NCI-H526 treated with DMSO at 0.1 percent for 48 hours (cell line): ENCODE measurements at regions not wholly inside any gene's neighbourhood (a gene's known extent, or its start where the extent isn't known, plus 50 kb on each side); places are given as distances from the start of the nearest gene placed in this dataset.
"Not testable (repeated sequence)": the region's sequence is repeated elsewhere in the genome, so short reads cannot be mapped to it uniquely, and the experiment has no call there.

ENCODE experiments used
- DNase-seq: peaks from one replicate; lab custom pipeline; 2025; lab: John Stamatoyannopoulos, UW

DNA sequence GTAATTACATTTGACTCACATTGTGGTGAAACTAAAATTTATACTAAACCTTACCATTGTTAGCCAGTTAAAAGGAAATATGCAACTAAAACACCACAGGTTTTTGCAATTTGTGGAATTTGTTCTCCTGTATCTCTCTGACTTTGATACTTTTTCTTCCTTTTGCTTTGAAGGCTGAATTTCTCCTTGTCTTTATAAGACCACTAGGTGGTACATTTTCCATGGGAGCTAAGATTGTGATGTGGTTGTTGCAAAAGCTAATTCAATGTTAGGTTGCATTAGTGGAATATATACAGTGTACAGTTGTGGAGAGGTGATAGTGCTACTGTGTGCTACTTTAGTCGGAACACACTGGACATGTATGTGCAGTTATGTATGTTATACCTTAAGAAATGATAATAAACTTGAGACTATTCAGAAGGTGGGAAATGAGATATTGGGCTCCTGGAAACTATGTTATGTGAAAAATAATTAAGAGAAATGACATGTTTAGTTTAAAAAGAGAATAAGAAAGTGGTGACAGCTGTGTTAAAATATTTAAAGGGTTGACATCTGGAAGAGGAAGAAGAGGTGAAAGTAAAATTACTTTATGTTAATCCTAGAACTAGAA is 70.3 kb downstream of the ARL9 start:
- peak; percentile 21 for DNase-seq

DNA sequence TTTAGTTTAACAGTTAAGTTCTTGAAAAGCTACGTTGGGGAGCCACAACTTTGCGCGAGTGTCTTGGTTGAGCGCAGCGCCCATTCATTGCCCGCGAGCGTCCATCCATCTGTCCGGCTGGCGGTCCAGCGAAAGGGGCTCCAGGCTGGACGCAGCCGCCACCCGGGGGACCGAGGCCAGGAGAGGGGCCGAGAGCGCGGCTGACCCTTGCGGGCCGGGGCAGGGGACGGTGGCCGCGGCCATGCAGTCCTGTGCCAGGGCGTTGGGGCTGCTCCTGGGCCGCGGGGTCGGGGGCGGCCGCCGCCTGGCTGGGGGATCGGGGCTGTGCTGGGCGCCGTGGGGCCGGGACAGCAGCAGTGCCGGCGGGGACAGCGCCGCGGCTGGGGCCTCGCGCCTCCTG is 86.8 kb downstream of the ARL9 start:
- DNase-seq: not testable (repeated sequence)
